HL-60 (cell line): ENCODE measurements at regions not wholly inside any gene's neighbourhood (a gene's known extent, or its start where the extent isn't known, plus 50 kb on each side); places are given as distances from the start of the nearest gene placed in this dataset.

Experiments
- GABPA ChIP-seq: IDR thresholded peaks from 2 replicates; pipeline ENCODE4 v1.6.1; 2012; ENCODE audit warnings: low read depth
- POLR2AphosphoS5 ChIP-seq: IDR thresholded peaks from 2 replicates; pipeline ENCODE4 v1.6.1; 2012; ENCODE audit warnings: low read depth
- SPI1 ChIP-seq: IDR thresholded peaks from 2 replicates; pipeline ENCODE4 v1.6.1; 2012; ENCODE audit warnings: low read depth, mild to moderate bottlenecking, borderline replicate concordance
- TF ChIP-seq, protein P1 (sequence below): IDR thresholded peaks from one replicate; pipeline ENCODE4 v1.5.1; 2011; ENCODE audit warnings: low read length, control low read depth, inconsistent platforms; ENCODE audit not compliant: insufficient read depth
- TF ChIP-seq, protein P2 (sequence below): IDR thresholded peaks from 2 replicates; pipeline ENCODE4 v1.6.1; 2012; ENCODE audit warnings: low read depth; ENCODE audit not compliant: insufficient replicate concordance

DNA sequence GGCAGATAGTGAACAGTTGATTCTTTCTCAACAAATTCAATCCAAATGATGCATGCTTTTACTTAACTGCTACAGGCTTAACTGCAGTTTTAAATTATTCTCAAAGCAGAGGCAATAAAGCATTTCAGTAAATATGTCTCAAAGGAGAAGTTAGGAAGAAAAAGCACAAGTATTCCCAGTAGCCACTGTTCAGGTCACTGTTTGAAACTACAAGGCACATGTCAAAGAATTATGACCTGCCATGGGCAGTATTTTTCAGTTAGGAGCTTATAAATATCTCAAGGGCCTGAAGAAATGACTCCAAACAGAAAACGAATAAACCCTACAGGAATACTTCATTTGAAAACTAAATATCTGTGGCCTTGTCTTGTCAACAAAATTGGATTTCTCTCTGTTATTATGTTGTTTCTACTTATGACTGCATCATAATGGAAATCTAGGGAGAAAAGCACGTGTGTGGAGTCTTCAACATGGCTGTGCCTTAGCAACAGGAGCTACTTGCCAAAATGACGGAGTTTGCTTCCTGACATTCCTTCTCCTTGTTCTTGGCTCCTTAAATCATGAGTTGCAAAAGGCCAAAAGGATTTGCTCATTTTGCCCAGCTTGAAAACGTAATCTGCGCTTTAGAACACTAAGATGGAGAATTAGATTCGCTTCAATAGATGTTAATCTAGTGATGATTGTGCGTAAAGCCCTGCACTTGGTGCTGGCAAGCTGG lies 67.6 kb upstream of the GPR101 start:
- TF ChIP-seq, protein P1, sequence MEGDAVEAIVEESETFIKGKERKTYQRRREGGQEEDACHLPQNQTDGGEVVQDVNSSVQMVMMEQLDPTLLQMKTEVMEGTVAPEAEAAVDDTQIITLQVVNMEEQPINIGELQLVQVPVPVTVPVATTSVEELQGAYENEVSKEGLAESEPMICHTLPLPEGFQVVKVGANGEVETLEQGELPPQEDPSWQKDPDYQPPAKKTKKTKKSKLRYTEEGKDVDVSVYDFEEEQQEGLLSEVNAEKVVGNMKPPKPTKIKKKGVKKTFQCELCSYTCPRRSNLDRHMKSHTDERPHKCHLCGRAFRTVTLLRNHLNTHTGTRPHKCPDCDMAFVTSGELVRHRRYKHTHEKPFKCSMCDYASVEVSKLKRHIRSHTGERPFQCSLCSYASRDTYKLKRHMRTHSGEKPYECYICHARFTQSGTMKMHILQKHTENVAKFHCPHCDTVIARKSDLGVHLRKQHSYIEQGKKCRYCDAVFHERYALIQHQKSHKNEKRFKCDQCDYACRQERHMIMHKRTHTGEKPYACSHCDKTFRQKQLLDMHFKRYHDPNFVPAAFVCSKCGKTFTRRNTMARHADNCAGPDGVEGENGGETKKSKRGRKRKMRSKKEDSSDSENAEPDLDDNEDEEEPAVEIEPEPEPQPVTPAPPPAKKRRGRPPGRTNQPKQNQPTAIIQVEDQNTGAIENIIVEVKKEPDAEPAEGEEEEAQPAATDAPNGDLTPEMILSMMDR: no peak
- no peak for TF ChIP-seq POLR2AphosphoS5
- TF ChIP-seq, protein P2, sequence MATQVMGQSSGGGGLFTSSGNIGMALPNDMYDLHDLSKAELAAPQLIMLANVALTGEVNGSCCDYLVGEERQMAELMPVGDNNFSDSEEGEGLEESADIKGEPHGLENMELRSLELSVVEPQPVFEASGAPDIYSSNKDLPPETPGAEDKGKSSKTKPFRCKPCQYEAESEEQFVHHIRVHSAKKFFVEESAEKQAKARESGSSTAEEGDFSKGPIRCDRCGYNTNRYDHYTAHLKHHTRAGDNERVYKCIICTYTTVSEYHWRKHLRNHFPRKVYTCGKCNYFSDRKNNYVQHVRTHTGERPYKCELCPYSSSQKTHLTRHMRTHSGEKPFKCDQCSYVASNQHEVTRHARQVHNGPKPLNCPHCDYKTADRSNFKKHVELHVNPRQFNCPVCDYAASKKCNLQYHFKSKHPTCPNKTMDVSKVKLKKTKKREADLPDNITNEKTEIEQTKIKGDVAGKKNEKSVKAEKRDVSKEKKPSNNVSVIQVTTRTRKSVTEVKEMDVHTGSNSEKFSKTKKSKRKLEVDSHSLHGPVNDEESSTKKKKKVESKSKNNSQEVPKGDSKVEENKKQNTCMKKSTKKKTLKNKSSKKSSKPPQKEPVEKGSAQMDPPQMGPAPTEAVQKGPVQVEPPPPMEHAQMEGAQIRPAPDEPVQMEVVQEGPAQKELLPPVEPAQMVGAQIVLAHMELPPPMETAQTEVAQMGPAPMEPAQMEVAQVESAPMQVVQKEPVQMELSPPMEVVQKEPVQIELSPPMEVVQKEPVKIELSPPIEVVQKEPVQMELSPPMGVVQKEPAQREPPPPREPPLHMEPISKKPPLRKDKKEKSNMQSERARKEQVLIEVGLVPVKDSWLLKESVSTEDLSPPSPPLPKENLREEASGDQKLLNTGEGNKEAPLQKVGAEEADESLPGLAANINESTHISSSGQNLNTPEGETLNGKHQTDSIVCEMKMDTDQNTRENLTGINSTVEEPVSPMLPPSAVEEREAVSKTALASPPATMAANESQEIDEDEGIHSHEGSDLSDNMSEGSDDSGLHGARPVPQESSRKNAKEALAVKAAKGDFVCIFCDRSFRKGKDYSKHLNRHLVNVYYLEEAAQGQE: no peak
- TF ChIP-seq GABPA: no peak
- no peak for TF ChIP-seq SPI1
